ENCODE measurements at regions not wholly inside any gene's neighbourhood (a gene's known extent, or its start where the extent isn't known, plus 50 kb on each side); places are given as distances from the start of the nearest gene placed in this dataset.

GRCh38 chr18:55751476-55751875 is 163.5 kb upstream of the TCF4 start:
- TF ChIP-seq CTCF (IDR thresholded peaks at IDR 0.05; ENCODE audit: control extremely low read depth in 1 of 3, insufficient read depth in 1 of 3, low read depth in 1 of 3, low read length in 3 of 3) (no peak), CEBPB (IDR thresholded peaks at IDR 0.05; ENCODE audit: low read depth, low read length) (peak; percentile 97), RAD21 (IDR thresholded peaks at IDR 0.05 in 1 of 2, conservative IDR thresholded peaks at IDR 0.05 in 1 of 2; ENCODE audit: low read depth in 2 of 2, low read length in 2 of 2) (no peak), EP300 (IDR thresholded peaks at IDR 0.05; ENCODE audit: borderline replicate concordance in 1 of 2, low read depth in 2 of 2, low read length in 2 of 2) (no peak), POLR2A (IDR thresholded peaks at IDR 0.05; ENCODE audit: control extremely low read depth in 1 of 2, low read depth in 2 of 2, low read length in 2 of 2) (no peak), FOSL1 (IDR thresholded peaks at IDR 0.05; ENCODE audit: insufficient read depth, low read depth, low read length) (no peak), BCL11A (IDR thresholded peaks at IDR 0.05; ENCODE audit: low read depth in 2 of 2, low read length in 2 of 2) (no peak), HDAC6 (IDR thresholded peaks at IDR 0.05; ENCODE audit: low read depth, low read length) (no peak), TAF1 (IDR thresholded peaks at IDR 0.05; ENCODE audit: low read depth, low read length) (no peak), EZH2 (IDR thresholded peaks at IDR 0.05; ENCODE audit: low read depth, low read length, severe bottlenecking) (no peak), BRCA1 (IDR thresholded peaks at IDR 0.05; ENCODE audit: low read depth, low read length) (no peak)

All from H1 (cell line).